Erythroblast (primary cell): ENCODE measurements at regions not wholly inside any gene's neighbourhood (a gene's known extent, or its start where the extent isn't known, plus 50 kb on each side); places are given as distances from the start of the nearest gene placed in this dataset.
"Not testable (repeated sequence)": the region's sequence is repeated elsewhere in the genome, so short reads cannot be mapped to it uniquely, and the experiment has no call there.

Experiments used
- DNase-seq, 2 experiments: peaks; one replicate each; lab custom pipeline; 2025; lab: John Stamatoyannopoulos, UW
- GATA1 ChIP-seq: IDR thresholded peaks from 2 replicates; pipeline ENCODE4 v1.6.1; 2011; ENCODE audit warnings: low read depth, mild to moderate bottlenecking, control low read depth, low read length, moderate library complexity
- POLR2A ChIP-seq: IDR thresholded peaks from 2 replicates; pipeline ENCODE4 v1.6.1; 2011; ENCODE audit warnings: mild to moderate bottlenecking, low read length

DNA sequence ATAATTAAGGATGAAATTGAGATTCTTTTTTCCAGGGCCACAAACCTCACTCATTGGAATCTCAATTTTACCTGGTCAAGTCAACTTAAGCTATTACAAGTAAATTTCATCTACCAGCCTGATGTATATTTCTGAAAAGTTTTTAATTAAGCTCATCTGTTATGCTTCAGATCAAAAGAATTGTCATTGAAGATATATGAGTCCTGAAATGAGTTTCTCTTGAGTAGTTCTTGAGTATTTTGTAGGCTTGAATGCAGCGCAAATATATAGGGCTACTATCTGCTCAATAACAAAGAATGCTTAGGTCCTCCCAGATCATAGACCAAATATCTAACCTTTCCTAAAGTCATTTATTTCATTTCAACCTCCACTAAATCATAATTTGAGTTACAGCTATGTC is 482.2 kb upstream of the ST8SIA4 start:
- no peak for TF ChIP-seq POLR2A
- TF ChIP-seq GATA1 = no peak
- no peak for DNase-seq

DNA sequence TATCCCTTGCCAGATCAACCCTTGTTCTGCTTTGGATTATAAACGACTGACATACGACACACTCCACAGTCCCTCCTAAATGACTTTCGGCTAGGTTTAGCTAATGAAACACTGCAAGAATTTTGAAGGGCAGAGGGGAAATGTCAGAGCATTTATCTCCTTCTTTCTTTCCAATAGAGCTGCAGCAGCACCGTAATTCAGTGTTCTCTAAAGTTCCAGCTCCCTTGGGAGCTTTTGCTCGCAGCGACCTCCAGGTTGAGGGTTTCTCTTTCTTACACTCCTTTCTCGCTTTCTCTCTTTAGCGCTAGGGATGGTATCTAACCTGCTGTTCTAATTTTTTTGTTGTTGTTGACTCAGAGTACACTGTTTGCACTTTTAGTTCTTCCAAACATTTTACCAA is 467.1 kb upstream of the ST8SIA4 start:
- TF ChIP-seq POLR2A (no peak), GATA1 (no peak)
- no peak for DNase-seq

DNA sequence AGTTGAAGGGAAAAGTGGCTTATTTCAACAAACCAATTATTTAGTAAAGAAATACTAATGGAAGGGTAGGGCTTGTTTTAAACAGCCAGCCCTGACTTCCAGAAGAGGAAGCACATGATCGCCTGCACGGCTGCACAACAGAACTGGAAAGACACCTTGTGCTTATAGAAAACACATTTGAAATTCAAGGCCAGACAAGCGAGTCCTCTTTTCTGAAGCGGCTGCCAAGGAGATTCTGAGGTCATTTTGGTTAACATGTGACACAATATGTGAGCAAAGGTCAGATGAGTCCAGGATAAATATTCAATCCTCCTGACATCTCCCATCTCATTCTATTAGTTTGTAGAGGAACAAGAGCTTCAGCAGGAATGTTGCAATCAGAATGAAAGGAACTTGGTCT is 461.4 kb upstream of the ST8SIA4 start:
- TF ChIP-seq POLR2A (no peak), GATA1 (no peak)
- DNase-seq = no peak

DNA sequence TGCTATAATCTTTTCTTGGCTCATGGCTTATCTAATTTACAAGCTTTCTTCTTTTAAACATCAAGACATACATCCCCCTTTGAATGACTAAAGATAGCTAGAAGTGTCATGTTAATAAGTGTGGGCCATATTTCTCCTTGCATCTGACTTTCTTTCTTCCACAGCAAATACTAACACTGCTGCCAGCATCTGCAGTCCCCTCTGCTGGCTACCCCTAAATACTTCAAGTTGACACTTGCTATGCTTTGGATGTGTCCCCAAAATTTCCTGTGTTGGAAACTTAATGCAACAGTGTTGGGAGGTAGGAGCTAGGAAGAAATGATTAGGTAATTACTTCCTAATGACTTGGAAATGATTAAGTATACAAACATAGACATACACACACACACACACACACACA is 459.0 kb upstream of the ST8SIA4 start:
- TF ChIP-seq GATA1 (no peak), POLR2A (no peak)
- DNase-seq = no peak

DNA sequence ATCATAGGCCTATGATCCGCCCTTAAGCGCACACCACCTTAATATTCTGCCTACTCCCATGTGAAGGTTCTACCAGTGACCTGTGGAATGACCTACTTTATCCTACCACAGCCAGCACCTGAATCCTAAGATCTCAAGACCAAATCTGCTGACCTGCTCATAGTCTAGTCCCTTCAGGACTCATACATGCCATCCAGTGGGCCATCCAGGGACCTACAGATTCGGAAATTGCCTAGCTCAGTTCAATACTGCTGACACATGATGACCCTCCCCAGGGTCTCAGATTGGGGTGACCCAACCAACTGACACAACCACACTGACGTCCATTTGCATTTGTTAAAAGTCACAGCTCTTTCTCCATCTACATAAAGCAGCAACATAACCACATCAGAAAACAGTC is 443.8 kb upstream of the ST8SIA4 start:
- DNase-seq = no peak
- TF ChIP-seq POLR2A = no peak
- TF ChIP-seq GATA1 = no peak

DNA sequence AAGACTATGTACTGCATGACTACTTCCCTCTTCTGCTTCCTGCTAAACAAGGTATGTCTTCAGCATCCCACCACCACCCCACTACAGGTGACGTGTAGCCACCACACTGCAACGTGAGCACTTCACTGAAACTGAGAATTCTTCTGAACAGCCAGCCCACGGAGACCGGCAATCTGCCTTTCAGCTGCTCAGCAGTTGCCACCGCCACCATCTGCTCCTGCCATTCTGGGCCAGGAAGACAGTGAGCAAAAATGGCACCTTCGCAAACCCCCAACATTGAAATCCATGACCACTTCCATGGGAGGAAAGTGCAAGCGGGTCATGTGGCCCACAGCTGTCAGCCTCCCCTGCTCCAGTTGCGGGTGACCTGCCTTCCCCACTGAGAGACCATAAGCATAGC is 443.4 kb upstream of the ST8SIA4 start:
- TF ChIP-seq GATA1 (no peak), POLR2A (no peak)
- no peak for DNase-seq

DNA sequence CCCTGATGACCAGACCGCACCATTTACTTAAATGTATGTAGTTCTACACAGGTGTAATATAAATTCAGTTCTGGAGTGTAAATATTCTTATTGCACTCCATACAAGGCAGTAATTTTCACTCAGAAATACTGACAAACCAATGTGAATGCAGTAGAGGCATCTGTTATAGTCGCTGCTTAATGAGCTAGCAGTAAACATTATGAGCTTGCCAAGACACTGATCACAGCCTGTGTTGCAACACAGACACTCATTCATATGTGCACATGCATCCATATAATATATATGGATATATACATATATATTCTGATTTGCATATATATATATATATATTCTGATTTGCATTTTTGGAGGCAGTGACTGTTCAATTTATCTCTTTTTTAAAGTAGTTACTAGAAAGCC is 435.1 kb upstream of the ST8SIA4 start:
- DNase-seq = no peak
- TF ChIP-seq GATA1 (no peak), POLR2A (no peak)

DNA sequence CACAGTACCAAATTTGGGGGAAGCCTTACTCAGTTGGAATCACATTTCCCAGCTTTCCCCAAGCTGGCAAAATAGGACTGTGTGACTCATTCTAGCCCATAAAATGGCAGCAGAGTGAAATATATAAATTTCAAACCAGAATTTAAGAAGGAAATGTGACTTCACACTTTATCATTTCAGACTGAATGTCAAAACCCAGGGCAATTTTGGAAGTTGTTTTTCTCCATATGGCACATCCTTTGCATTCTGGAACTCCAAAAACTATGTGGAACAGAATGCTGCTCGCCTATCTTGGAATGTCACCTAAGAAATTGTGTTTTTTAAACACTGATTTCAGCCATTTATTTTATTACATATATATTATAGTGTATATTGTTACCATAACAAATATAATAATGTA is 424.7 kb upstream of the ST8SIA4 start:
- TF ChIP-seq GATA1 = no peak
- no peak for TF ChIP-seq POLR2A
- no peak for DNase-seq

DNA sequence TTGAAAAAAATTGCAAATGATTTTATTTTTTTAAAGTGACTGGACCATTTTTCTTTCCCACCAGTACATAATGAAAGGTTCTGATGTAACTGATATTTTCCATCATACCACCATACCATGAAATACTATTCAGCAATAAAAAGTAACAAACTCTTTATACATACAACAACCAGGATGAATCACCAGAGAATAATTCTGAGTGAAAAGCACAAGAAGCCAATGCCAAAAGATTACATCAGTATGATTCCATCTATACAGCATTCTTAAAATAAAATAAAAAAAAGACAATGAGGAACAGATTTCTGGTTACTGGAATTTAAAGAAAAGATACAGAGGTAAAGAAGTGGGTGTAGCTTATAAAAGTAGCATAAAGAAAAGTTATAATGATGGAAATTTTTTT is 423.7 kb upstream of the ST8SIA4 start:
- TF ChIP-seq GATA1 = no peak
- no peak for DNase-seq

DNA sequence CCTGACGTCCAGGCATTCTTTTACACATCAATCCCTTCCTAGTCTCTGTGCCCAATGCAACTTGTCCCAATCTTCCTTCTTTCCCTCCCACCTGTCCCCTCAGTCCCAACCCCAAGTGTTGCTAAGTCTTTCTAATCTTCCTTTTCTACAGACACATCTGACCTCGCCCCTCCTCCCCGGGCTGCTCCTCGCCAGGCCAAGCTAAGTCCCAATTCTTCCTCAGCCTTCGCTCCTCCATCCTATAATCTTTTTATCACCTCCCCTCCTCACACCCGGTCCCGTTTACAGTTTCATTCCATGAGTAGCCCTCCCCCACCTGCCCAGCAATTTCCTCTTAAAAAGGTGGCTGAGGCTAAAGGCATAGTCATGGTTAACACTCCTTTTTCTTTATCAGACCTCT is 413.3 kb upstream of the ST8SIA4 start:
- DNase-seq = not testable (repeated sequence)

DNA sequence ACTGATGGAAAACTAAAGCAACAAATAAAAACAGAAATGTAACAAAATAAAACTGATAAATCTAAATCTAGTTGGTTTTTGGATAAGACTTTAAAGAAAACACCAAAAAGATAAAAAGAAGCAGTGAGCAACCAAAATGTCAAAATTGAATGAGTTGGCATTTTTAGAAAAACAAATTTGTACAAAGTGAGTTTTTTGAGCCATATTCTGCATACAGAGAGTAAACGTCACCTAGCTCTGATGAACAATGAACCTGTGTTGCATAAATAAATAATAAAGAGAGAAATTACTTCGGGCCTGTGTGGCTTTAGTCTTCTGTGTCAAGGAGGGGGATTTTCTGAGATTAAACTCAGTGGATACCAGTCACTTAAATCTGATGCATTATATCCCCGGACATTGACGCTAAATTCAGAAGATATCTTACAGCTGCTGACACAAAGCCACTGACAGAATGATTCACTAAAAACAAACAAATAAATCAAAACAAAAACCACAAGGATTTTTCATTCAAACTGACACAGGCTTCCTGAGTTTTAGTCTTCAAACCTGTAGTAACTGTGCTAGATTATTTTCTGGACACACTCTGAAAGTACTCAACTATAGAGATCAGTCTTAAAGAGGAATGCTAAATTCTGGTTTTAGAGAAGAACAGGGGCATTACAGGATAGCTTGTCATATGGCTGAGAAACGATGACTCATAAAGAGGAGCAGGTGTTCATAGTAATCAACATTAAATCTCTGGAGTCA is 403.5 kb upstream of the ST8SIA4 start:
- TF ChIP-seq GATA1 (no peak), POLR2A (no peak)
- no peak for DNase-seq

DNA sequence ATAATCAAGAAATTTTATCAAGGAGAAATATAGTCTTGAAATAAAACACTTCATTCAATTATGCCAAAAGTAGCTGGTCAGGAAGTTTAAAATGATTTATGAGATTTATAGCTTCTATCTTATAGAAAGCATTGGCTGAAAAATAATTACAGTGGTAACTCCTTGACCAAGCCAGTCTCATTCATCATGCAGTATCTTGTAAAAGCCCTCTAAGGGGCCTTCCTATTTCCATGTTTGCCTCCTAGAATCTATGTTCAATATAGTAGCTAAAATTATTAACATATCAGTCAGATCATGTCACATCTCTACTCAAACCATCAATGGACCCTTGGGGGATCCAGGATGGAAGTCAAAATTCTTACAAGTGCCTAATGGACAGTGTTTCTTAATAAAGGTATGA is 393.4 kb upstream of the ST8SIA4 start:
- TF ChIP-seq GATA1 (no peak), POLR2A (no peak)
- no peak for DNase-seq

DNA sequence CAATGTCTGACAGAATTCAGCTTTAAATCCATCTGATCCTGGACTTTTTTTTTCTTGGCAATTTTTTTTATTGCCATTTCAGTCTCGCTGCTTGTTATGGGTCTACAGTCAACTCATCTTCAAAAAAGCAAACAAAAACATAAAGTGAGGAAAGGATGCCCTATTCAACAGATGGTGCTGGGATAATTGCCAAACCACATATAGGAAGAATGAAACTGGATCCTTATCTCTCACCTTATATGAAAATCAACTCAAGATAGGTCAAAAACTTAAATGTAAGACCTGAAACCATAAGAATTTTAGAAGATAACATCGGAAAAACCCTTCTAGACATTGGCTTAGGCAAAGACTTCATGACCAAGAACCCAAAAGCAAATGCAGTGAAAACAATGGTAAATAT is 389.1 kb upstream of the ST8SIA4 start:
- TF ChIP-seq POLR2A (no peak), GATA1 (no peak)
- DNase-seq = no peak

DNA sequence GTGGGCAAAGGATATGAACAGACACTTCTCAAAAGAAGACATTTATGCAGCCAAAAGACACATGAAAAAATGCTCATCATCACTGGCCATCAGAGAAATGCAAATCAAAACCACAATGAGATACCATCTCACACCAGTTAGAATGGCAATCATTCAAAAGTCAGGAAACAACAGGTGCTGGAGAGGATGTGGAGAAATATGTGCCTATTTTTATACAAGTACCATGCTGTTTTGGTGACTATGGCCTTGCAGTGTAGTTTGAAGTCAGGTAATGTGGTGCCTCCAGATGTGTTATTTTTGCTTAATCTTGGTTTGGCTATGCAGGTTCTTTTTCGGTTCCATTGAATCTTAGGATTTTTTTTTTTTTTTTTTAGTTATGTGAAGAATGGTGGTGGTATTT is 387.7 kb upstream of the ST8SIA4 start:
- DNase-seq = not testable (repeated sequence)

DNA sequence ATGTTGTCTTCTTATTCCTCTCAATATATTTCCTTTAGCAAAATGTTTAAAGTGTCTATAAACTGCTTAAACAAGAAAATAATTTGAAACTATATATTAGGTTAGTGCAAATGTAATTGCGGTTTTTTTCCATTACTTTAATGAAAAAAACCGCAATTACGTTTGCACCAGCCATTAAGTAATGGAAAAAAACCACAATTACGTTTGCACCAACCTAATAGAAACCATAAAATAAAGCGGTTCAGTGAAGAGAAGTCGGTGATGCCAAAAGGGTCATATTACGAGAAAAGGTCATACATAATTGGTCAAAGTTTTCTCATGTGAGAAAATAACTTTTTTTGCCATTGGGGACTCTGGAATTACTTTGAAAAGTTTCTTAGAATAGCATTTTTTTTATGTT is 385.6 kb upstream of the ST8SIA4 start:
- TF ChIP-seq POLR2A = no peak
- no peak for TF ChIP-seq GATA1
- no peak for DNase-seq
